Endothelial cell of umbilical vein (primary cell): ENCODE measurements at regions not wholly inside any gene's neighbourhood (a gene's known extent, or its start where the extent isn't known, plus 50 kb on each side); places are given as distances from the start of the nearest gene placed in this dataset.

Source experiments
- BruUV-seq: library from RNA; stranded (reverse); fragments of 400-500 nt; replicated peaks from 2 replicates; lab custom pipeline; 2021; lab: Mats Ljungman, UMichigan
- CTCF ChIA-PET: fragments of 300-600, 350-600 bp; sonication (Branson Sonifier 250); formaldehyde crosslinking; loops from one replicate; lab custom pipeline; 2021; ENCODE audit warnings: antibody characterized with exemption, inconsistent platforms; lab: Charles Lee
- POLR2A ChIA-PET: fragments of 300-600, 350-600 bp; sonication (Branson Sonifier 250); formaldehyde crosslinking; loops from one replicate; lab custom pipeline; 2021; ENCODE audit warnings: antibody characterized with exemption, inconsistent platforms; lab: Charles Lee
- DNase-seq: peaks from one replicate; pipeline ENCODE4 v3.0.0-alpha.2; 2011; ENCODE audit warnings: low read depth, low spot score
- FAIRE-seq: peaks from 2 replicates; lab custom pipeline; 2011; peaks lifted over from hg19 to GRCh38; lab: Jason Lieb, UNC
- H2AFZ ChIP-seq: 2 replicates; pipeline ENCODE4 v1.6.0; 2012; ENCODE audit warnings: low read depth, low read length, control low read depth, inconsistent platforms
- H3K27ac ChIP-seq: 2 replicates; pipeline ENCODE4 v1.5.1; 2011; ENCODE audit warnings: low read depth, mild to moderate bottlenecking, control low read depth, low read length, moderate library complexity; ENCODE audit not compliant: insufficient read depth
- H3K27me3 ChIP-seq, 2 experiments: 2 replicates each; pipeline versions ENCODE4 v1.6.0 to v1.6.1; 2011; ENCODE audit warnings: low read length in 2 of 2, mixed read lengths in 1 of 2; ENCODE audit not compliant: control insufficient read depth in 2 of 2, insufficient read depth in 2 of 2
- H3K36me3 ChIP-seq, 2 experiments: 2 replicates in 1 of 2; 3 replicates in 1 of 2; pipeline ENCODE4 v1.5.1; 2011; ENCODE audit warnings: low read length in 2 of 2, mild to moderate bottlenecking in 1 of 2, moderate library complexity in 1 of 2; ENCODE audit not compliant: control insufficient read depth in 2 of 2, insufficient read depth in 2 of 2; ENCODE audit errors: extremely low read depth in 1 of 2
- H3K4me1 ChIP-seq: 3 replicates; pipeline ENCODE4 v1.5.1; 2011; ENCODE audit warnings: mild to moderate bottlenecking, low read length; ENCODE audit not compliant: control insufficient read depth, insufficient read depth; ENCODE audit errors: extremely low read depth
- H3K4me2 ChIP-seq: 2 replicates; pipeline ENCODE4 v1.6.1; 2011; ENCODE audit warnings: low read length, control low read depth, mixed read lengths; ENCODE audit not compliant: insufficient read depth
- H3K4me3 ChIP-seq, 3 experiments: fragments of 200-600 bp in 1 of 3; sonication (generic), shearing (Covaris generic) in 1 of 3; replicated peaks in 1 of 3; 2 replicates each; pipeline ENCODE4 v1.5.1; 2011 to 2016; ENCODE audit warnings: control low read depth in 3 of 3, low read length in 3 of 3, mild to moderate bottlenecking in 2 of 3, inconsistent platforms in 1 of 3, low read depth in 1 of 3, moderate library complexity in 1 of 3; ENCODE audit not compliant: insufficient read depth in 1 of 3
- H3K79me2 ChIP-seq: 2 replicates; pipeline ENCODE4 v1.6.0; 2012; ENCODE audit warnings: low read length, inconsistent platforms; ENCODE audit not compliant: control insufficient read depth, insufficient read depth
- H3K9ac ChIP-seq: replicated peaks from 2 replicates; pipeline ENCODE3; 2011; ENCODE audit warnings: low read length, control low read depth; ENCODE audit not compliant: insufficient read depth; ENCODE audit errors: extremely low read depth
- H3K9me1 ChIP-seq: replicated peaks from 3 replicates; pipeline ENCODE4 v1.6.0; 2011; ENCODE audit warnings: mild to moderate bottlenecking, low read length; ENCODE audit not compliant: control insufficient read depth, insufficient read depth; ENCODE audit errors: extremely low read depth
- H3K9me3 ChIP-seq: replicated peaks from 2 replicates; pipeline ENCODE4 v1.5.1; 2012; ENCODE audit warnings: low read length, inconsistent platforms; ENCODE audit not compliant: control insufficient read depth, insufficient read depth
- H4K20me1 ChIP-seq: replicated peaks from 2 replicates; pipeline ENCODE3; 2011; ENCODE audit warnings: mild to moderate bottlenecking, low read length; ENCODE audit not compliant: control insufficient read depth, insufficient read depth; ENCODE audit errors: extremely low read depth
- EZH2 ChIP-seq: IDR thresholded peaks from 2 replicates; pipeline ENCODE4 v1.6.1; 2012; ENCODE audit warnings: borderline replicate concordance, low read depth, mild to moderate bottlenecking, moderate library complexity, low read length, inconsistent platforms; ENCODE audit not compliant: severe bottlenecking
- FOS ChIP-seq: IDR thresholded peaks from 2 replicates; pipeline ENCODE4 v1.6.1; 2011; ENCODE audit warnings: mild to moderate bottlenecking, low read length, moderate library complexity, borderline replicate concordance; ENCODE audit not compliant: insufficient read depth
- GATA2 ChIP-seq: IDR thresholded peaks from 2 replicates; pipeline ENCODE4 v1.7.0; 2011; ENCODE audit warnings: low read depth, mild to moderate bottlenecking, moderate library complexity, mixed read lengths, low read length; ENCODE audit not compliant: insufficient read length, insufficient read depth
- JUN ChIP-seq: IDR thresholded peaks from 2 replicates; pipeline ENCODE4 v1.6.1; 2011; ENCODE audit warnings: borderline replicate concordance, low read depth; ENCODE audit not compliant: insufficient read length, insufficient read depth
- MYC ChIP-seq: IDR thresholded peaks from one replicate; pipeline ENCODE4 v1.6.1; 2011; ENCODE audit warnings: mild to moderate bottlenecking, low read depth, low read length
- POLR2A ChIP-seq: IDR thresholded peaks from 2 replicates; pipeline ENCODE4 v1.6.1; 2012; ENCODE audit warnings: low read depth, mild to moderate bottlenecking, control low read depth, low read length
- POLR2AphosphoS5 ChIP-seq: IDR thresholded peaks from 2 replicates; pipeline ENCODE4 v1.6.1; 2012; ENCODE audit warnings: low read depth, mild to moderate bottlenecking, control low read depth, low read length, moderate library complexity; ENCODE audit not compliant: insufficient read depth
- dilution Hi-C: fragments of 300-500 bp; cut with MboI; formaldehyde crosslinking; loops from one replicate; pipeline ENCODE4 v1.15.0; 2019; ENCODE audit warnings: low sequenced_read_pairs; ENCODE audit not compliant: extremely low pct_ligation_motif_present
- intact Hi-C: fragments of 100-400 bp; cut with micrococcal nuclease; formaldehyde crosslinking; loops from one replicate; pipeline ENCODE4 v1.10.0; 2022
- TF ChIP-seq, protein P1 (sequence below): IDR thresholded peaks from 2 replicates; pipeline ENCODE4 v1.6.1; 2011; ENCODE audit not compliant: insufficient read depth, insufficient read length
- TF ChIP-seq, protein P2 (sequence below), 2 donors: IDR thresholded peaks; 1 replicate in 1 of 2; 2 replicates in 1 of 2; pipeline ENCODE4 v1.5.1; 2011; ENCODE audit warnings: low read length in 2 of 2, mild to moderate bottlenecking in 2 of 2, moderate library complexity in 2 of 2, control low read depth in 1 of 2, inconsistent platforms in 1 of 2, low read depth in 1 of 2; ENCODE audit not compliant: insufficient read depth in 1 of 2; ENCODE audit errors: extremely low read depth in 1 of 2

DNA sequence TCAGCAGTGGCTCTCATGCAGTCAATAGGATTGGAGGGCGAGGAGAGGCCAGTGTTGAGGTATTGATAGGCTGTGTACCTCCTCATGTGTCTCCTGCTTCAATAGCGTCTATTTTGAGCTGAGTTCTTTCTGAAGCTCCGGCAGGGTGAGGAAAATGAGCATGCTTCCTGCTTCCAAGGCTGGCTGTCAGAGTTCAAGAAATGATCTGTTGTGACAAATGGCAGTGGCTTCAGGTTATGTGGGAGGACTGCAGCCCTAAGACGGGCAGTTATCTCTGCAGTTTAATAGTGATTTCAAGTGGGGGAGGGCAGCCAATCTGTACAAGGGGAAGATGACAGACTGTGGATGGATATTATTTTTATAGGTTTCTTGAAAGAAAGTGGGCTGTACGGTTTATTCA, 54.0 kb upstream of the CXCL14 start:
- Histone ChIP-seq H3K9me1 (no peaks in the 10 kb centered on the region), H3K4me1 (no peaks in the 10 kb centered on the region), H3K27me3 (peaks cover 0 to 3% of the 10 kb centered on the region in 2 experiments), H3K27ac (no peak overlapping the region), H3K9me3 (no peaks in the 10 kb centered on the region), H3K9ac (no peak overlapping the region), H2AFZ (no peak overlapping the region), H4K20me1 (no peaks in the 10 kb centered on the region), H3K4me3 (no peak overlapping the region), H3K79me2 (no peaks in the 10 kb centered on the region), H3K4me2 (no peak overlapping the region), H3K36me3 (no peaks in the 10 kb centered on the region)
- DNase-seq (no peak), FAIRE-seq (no peak)
- ChIA-PET POLR2A (no interaction called here), CTCF (no interaction called here)
- intact Hi-C loops = no loop called here
- TF ChIP-seq, protein P1, sequence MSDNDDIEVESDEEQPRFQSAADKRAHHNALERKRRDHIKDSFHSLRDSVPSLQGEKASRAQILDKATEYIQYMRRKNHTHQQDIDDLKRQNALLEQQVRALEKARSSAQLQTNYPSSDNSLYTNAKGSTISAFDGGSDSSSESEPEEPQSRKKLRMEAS = no peak
- TF ChIP-seq MYC = no peak
- TF ChIP-seq EZH2 = no peak
- no peak for TF ChIP-seq GATA2
- no TSS peak for BruUV-seq
- dilution Hi-C loops = no loop called here

DNA sequence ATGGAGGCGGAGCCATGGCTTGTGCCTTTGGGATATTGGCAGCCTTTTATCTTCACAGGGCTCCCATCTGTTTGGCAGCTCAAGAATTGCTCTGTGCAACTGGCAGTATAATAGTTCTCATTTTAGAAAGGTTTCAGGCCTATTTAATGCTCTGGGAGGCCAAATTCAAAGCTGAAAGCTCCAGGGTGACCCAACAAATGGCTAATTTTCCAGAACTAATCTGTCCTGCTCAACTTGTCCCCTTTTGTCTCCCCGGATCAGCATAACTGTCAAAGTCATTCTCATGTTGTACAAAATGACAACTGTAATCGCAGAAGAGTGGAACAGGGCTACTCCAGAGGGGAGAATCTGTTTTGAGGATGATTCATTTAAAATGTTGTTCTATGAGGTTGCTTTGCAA, 52.6 kb upstream of the CXCL14 start:
- DNase-seq (no peak), FAIRE-seq (no peak)
- ChIA-PET CTCF (no interaction called here), POLR2A (no interaction called here)
- Histone ChIP-seq H3K79me2 (no peaks in the 10 kb centered on the region), H3K4me2 (no peak overlapping the region), H3K36me3 (no peaks in the 10 kb centered on the region), H3K4me1 (no peaks in the 10 kb centered on the region), H3K4me3 (no peak overlapping the region), H3K27me3 (no peaks in the 10 kb centered on the region), H3K9me1 (no peaks in the 10 kb centered on the region), H3K9me3 (no peaks in the 10 kb centered on the region), H4K20me1 (no peaks in the 10 kb centered on the region), H2AFZ (no peak overlapping the region), H3K27ac (no peak overlapping the region), H3K9ac (no peak overlapping the region)
- no peak for TF ChIP-seq EZH2
- TF ChIP-seq JUN = no peak
- TF ChIP-seq GATA2 = no peak
- TF ChIP-seq, protein P2, sequence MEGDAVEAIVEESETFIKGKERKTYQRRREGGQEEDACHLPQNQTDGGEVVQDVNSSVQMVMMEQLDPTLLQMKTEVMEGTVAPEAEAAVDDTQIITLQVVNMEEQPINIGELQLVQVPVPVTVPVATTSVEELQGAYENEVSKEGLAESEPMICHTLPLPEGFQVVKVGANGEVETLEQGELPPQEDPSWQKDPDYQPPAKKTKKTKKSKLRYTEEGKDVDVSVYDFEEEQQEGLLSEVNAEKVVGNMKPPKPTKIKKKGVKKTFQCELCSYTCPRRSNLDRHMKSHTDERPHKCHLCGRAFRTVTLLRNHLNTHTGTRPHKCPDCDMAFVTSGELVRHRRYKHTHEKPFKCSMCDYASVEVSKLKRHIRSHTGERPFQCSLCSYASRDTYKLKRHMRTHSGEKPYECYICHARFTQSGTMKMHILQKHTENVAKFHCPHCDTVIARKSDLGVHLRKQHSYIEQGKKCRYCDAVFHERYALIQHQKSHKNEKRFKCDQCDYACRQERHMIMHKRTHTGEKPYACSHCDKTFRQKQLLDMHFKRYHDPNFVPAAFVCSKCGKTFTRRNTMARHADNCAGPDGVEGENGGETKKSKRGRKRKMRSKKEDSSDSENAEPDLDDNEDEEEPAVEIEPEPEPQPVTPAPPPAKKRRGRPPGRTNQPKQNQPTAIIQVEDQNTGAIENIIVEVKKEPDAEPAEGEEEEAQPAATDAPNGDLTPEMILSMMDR (IDR thresholded peaks at IDR 0.05; ENCODE audit: extremely low read depth in 1 of 2, insufficient read depth in 1 of 2, low read depth in 1 of 2, low read length in 2 of 2) = no peak
- no peak for TF ChIP-seq POLR2A
- TF ChIP-seq FOS = no peak
- no peak for TF ChIP-seq POLR2AphosphoS5
- TF ChIP-seq MYC = no peak
- TF ChIP-seq, protein P1 = no peak
- dilution Hi-C loops = no loop called here
- BruUV-seq = no TSS peak
- intact Hi-C loops = no loop called here
